ENCODE measurements at regions not wholly inside any gene's neighbourhood (a gene's known extent, or its start where the extent isn't known, plus 50 kb on each side); places are given as distances from the start of the nearest gene placed in this dataset.

DNA sequence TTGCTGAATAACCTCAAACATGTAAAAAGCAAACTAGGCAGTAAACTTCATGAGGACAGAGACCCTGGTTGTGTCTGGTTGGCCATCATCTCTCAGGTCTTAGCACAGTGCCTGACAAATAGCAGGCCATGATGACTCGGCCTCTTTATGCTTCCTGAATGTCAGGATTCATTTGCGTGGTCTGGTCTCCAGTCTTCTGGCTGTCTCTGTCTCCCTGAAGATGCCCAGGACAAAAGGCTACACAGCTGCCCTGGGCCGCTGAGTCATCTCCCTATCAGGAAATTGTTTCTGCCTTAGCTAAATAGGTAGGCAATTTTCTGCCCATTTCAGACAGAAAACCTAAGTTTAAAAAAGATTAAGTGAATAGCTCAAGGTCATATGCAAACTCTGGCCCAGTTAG is 84.1 kb upstream of the FNDC3A start:
- DNase-seq (ENCODE audit: low read depth): no peak

DNA sequence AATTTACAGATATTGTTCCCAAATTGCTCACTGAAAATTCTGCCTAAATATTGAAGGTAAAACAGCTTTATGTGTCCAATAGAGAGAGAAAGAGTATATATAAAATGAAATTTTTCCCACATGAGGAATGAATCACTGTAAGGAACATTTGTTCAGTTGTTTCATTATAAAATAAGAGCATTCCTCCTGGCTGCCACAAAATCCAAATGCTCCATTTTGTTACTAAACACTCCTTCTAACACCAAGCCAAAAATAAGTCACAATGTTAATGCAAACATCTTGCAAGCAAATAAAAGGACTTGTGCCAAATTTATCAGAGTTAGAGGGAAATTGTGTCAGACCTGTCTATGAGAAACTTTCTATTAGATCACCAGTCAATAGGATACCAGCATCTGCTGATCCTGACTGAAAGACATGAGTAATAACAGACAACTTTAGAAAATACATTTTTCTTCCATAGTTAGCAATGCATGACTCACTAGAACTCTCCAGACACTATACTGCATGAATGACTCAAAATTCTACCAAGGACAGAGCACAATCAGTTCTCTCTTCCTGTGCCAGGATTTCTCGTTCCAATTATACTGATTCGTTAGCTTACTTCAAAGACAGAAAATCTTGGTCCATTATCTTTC is 83.5 kb upstream of the FNDC3A start:
- peak; percentile 84 for DNase-seq (ENCODE audit: low read depth)

DNA sequence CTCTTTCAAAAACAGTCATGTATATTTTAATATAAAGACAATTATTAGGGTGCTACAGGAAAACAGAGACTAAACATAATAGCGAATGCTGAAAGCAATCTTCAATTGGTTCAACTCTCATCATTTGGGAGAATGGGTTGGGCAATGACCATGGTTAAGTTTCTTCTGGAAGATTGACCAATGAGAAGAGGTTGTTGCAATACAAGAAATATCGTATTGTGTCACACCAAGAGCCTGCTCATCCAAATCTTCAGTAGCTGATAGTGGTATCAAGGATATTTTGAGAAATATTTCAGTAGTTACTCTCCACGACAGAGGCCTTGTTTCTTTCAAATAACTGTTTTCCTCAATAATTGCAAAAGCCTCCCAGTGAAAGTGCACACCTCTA is 83.0 kb upstream of the FNDC3A start:
- DNase-seq (ENCODE audit: low read depth): no peak

DNA sequence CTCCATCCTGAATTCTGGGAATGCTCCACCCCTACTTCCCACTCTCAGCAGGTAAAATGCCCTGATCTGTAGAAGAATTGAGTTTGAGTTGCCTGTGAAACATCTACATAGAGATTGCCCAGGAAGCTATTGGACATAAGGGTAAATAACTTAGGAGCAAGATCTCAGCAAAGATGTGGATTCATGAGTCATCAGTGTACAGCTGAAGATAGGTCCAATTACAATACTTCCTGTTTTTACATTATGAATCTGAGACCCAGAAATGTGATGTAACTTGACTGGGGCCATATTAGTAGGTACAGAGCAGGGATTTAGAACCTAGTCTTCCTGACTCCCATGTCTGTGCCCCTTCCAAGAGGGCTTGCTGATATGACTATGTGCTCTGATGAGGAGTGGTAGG is 79.4 kb upstream of the FNDC3A start:
- no peak for DNase-seq (ENCODE audit: low read depth)

DNA sequence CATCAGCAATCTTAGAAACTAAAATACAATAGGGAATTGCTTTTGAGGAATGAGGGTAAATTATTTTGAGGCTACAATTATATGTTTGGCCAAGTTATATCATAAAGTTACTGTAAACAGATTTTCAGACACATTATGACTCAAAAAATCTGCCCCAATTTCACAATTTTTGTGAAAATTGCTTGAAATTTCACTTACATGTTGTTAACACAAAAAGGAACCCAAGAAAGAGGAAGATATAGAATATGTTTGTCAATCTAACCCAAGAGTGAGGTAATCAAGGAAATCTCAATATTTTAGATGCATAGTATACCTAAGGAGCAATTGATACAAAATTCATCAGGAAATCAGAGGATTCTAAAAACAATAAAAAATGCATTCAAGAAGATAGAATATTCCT is 73.9 kb upstream of the FNDC3A start:
- DNase-seq (ENCODE audit: low read depth): no peak

DNA sequence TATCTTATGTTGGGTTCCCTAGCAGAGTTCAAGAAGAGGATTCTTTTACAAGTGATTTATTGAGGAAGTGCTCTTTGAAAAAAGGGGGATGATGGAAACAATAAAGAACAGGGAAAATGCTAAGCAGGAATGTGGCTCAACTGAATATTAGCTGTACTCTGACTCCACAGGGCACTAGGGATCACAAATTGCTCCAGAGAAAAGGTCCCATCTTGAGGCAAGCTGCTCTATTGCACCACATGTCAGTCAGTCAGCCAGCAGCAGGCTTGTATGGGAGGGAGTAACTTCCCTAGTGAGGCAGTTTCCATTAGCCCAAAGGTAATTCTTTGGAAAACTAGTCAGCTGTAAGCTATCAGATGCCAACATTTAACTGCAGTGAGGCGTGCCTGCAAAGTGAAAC is 73.3 kb upstream of the FNDC3A start:
- DNase-seq (ENCODE audit: low read depth): no peak

DNA sequence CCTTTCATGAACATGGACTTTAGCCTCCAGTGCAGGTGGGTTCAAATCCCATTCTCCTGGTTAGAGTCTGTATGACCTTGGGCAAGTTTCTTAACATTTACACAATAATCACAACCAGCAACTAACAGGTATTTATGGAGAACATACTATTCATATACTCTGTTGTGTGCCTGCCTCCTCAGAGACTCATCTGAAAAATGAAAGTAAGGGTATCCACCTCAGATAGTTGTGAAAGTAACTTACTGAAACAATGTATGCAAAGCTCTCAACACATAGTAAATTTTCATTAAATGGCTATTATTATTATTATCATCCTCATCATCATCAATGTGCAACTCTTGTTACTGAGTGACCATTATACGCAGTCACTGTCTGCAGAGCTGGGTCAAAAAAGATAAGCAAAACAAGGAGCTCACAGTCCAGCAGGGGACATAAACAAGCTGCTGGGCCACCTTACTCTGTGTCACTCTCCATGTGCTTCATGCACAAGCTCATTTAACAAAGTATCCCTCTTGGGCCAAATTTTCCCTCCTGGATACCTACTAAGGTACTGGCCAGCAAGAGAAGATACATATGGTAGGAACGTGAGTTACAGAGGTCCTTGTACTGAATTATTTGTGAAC is 70.9 kb upstream of the FNDC3A start:
- DNase-seq (ENCODE audit: low read depth): no peak

DNA sequence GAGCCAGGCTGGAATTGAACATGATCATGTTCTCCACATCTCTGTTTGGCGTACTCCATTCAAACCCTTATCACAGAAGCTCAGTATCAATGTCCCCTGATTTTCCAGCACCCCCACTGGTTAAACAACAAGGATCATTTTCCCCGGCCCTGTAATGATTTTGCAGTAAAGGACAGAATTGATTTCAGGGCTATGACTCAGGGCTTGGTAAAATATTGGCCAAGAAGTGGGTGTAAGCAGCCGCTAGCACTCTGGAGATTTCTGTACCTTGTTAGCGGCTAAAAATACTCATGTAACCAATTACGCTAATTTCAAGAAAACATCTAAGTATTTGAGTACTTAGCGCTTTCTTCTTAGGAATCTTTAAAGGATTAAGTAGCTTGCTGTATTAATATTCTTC is 69.5 kb upstream of the FNDC3A start:
- DNase-seq (ENCODE audit: low read depth): no peak

DNA sequence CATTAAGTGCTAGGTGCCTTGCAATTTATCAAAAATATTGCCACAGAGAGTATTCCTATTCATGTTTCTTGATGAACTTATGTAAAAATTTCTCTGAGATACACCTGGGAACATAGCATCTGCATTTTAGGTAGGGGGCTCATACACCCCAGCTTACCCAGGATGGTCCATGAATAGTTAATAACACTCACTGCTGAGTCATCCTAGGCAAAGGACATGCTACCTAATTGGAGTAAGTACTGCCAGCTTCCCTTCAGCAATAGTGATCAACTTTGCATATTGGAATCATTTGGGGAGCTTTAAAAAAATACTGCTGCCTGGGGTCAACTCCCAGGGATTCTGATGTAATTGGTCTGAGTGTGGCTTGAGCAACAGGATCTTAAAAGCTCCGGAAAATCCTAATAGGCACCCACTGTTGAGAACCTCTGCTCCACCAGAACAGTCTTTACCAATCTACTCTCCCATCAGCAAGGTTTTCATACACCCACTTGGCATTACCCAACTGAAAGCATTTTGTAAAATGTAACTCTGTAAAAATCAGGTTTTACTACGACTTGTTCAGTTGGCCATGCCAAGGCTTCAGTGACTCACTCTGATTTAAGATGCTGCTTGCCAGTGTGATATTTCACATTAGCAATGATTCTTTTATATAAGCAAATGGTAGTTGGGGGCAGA is 67.2 kb upstream of the FNDC3A start:
- no peak for DNase-seq (ENCODE audit: low read depth)

DNA sequence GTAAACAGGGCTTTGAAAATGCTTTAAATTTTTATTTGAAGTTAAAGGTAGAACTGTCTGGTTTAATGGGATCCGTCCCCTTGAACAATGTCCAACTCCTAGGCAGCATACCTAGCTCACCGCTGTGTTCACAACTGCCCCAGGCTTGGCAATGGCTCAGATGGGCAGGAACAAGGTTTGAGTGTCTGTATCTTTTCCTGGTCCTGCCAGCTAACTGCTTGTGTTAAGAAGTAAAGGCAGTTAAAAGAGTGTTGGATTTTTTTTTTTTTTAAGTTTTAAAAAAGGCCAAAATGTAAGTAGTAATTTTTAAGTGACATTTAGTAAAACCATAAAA is 66.7 kb upstream of the FNDC3A start:
- no peak for DNase-seq (ENCODE audit: low read depth)

DNA sequence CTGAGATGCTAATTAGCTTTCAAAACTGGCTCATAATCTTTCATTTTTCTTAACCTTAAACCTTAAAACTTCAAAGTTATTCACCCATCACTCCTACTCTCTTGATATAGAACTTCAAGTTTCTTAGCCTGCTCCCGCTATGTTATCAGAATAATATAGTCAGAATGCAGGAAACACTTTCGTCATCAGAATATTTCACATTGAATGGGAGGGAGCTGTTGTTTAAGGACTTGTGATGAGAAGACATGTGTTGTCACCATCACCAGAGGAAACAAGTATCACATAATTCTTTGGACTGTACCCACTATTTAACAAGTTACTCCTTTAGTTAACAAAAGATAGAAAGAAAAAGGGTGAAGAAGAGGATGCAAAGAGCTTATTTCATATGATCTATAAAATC is 65.0 kb upstream of the FNDC3A start:
- no peak for DNase-seq (ENCODE audit: low read depth)

DNA sequence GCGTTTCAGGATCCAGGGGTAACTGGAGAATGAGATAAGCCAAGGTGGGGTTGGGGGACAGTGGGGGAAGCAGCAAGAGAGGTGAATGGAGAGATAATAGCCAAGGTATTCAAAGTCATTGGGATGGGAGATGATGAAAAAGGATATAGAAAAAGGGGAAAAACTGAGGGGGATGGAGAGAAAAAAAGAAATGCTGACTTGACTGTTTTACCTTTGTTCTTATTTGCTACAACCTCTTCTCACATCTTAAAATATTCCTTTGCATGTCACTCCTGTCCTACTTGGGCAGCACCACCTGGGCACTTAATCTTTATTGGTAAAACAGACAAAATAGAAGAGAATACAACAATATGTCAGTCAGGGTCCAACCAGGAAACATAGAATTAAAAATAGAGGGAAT is 56.0 kb upstream of the FNDC3A start:
- no peak for DNase-seq (ENCODE audit: low read depth)

DNA sequence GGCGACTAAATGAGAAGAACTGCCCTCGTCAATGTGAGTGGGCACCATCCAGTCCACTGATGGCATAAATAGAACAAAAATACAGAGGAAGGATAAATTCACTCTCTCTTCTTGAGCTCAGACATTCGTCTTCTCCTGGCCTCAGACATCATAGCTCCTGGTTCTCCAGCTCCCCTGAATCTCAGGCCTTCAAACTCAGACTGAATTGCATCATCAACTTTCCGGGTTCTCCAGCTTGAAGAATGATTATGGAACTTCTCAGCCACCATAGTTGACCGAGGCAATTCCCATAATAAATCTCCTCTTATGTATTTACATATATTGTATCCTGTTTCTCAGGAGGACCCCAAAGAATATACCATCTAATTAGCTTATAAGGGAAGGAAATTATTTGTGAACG is 55.0 kb upstream of the FNDC3A start:
- no peak for DNase-seq (ENCODE audit: low read depth)

DNA sequence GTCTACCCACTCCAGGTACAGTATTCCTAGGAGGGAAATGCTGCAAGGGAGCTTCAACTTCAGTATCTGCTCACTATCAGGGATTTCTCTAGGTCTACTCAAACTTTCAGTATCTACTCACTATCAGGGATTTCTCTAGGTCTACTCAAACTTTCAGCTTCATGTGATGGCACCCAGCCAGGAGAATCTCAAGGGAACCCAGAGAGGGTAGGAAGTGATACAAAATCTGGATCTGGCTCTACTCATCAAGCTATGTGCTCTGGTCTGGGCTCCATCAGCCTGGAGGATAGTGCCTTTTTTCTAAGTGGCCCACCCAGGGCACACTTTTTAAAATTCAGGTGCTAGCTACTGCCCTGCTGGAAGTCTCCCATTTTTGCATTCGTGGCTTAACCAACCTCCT is 52.3 kb upstream of the FNDC3A start:
- DNase-seq (ENCODE audit: low read depth): no peak

DNA sequence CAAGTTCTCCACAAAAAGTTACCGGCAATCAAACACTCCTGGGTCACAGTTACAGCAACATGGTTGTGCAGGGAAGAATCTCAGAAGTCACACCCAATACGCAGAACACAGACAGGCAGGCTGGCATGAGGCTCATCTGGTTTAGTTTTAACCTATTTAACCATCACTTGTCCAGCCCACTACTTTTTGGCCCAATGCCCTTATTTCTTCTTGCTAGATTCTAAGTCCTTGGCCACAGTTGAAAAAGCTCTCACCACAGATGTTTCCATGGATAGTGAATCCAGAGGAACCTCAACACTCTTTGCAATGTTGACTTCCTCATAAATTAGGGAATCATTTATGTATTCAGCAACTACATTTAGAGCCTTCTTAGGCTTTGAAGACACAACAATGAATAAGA is 50.7 kb upstream of the FNDC3A start:
- no peak for DNase-seq (ENCODE audit: low read depth)

All from non-pigmented ciliary epithelial cell (primary cell).